GM21423 (cell line): ENCODE measurements at regions not wholly inside any gene's neighbourhood (a gene's known extent, or its start where the extent isn't known, plus 50 kb on each side); places are given as distances from the start of the nearest gene placed in this dataset.

ENCODE experiments used
- ATAC-seq: cut with Tn5 transposase; IDR thresholded peaks from one replicate; pipeline ENCODE4 v1.9.1; 2021; ENCODE audit warnings: mild to moderate bottlenecking, moderate library complexity; ENCODE audit not compliant: unreplicated experiment

DNA sequence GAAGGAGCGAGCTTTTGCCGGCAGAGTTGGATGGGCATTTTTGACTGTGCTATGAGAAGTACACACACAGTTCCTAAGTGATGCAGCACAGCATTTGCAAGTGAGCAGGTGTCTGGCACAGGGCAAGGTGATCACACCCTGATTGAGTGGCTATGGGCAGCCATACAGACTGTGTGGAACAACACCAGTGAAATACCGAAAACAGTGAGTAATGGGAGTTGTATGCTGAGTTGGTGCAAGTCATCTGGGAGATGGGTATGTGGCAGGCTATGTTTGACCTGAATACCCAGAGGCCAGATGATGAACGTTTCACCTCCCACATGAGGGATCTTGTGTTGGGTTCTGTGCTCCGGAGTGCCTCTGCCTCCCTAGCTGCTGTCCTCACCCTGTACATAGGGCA lies 53.5 kb upstream of the TIPARP start:
- no peak for ATAC-seq

DNA sequence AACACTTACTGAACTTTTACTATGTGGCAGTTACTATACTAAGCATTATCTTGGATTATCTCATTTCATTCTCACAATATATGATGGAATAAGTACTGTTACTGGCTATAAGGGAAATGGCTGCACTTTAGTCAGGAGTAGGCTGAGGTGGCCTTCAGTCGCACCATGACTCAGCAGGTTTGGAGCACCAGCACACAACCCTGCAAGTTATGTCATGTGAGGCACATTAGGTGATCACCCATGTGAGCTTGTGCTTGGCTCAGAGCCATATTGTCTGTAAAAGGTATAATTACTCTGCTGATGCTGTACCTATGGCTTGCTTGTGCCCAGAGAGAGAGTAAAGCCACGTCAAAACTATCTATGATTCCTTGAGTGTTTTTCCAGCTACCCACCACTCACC lies 54.1 kb upstream of the TIPARP start:
- no peak for ATAC-seq

DNA sequence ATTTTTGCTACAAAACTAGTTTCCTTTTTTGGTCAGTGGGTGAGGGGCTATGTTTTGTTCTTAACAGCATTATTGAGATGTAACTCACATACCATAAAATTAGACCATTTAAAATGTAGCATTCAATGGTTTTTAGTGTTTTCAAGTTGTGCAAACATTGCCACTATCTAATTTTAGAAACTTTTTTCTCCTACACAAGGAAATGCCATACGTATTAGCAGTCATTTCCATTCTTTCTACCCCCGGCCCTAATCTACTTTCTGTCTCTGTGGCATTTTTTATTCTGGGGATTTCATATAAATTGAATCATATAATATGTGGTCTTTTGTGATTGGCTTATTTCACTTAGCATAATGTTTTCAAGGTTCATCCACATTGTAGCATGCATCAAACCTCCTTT lies 55.0 kb upstream of the TIPARP start:
- no peak for ATAC-seq

DNA sequence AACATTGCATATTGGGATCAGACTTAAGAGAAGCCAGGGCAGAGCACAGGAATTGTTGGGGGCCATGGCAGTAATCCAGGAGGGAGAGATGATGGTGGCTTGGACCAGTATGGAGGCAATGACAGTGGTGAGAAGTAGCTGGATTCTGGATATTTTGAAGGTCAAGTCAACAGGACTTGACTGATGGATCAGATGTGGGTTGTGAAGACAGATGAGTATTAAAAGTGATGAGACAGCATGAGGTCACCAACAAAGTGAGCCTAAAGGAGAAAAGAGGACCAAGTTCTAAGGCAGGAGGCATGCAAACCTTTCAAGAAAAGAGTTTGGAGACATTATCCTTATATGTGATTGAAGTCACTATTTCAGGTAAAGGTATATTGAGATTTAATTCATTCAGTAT lies 56.6 kb upstream of the TIPARP start:
- no peak for ATAC-seq

DNA sequence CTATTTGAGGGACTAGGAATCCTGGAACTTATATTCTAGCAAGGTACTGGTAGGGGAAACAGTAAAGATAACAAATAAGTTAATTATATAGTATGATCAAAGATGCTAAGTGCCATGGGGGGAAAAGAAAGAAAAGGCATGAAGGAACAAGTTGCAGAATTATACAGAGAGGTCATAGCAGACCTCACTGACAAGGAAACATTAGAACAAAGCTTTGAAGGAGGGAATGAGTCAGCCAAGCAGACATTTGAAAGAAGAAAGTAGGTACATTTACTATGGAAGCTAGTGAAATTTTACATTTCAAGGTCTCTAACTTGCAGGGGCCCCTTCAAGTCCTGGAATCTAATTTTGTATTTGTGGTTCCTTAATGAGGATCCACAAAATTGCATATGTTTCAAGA lies 57.2 kb upstream of the TIPARP start:
- no peak for ATAC-seq

DNA sequence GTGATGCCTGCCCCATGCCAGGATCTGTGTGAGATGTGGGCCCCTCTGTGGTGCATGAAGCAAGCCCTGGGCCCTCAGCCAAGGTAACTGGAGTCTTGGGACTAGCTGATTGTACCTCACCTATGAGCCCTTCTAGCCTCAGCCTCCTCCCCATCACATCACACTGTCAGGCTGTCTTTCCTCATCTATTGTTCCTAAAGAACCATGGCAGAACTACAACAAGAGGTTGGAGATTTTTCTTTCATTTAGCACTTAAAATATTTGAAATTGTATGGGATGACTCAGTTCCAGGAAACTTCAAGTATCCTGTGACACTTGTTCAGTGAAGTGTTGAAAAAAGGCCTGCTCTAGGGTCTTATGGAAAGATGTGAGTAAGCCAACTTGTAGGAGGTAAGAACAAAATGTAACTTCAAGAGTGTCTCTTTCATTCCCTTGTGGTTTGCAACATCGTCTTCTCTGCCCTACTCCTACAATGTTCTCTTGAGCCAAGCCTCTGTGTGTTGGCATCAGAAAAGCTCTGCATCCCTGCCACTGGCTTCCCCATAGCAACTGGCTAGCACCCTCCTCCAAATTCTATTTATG lies 58.7 kb upstream of the TIPARP start:
- no peak for ATAC-seq

DNA sequence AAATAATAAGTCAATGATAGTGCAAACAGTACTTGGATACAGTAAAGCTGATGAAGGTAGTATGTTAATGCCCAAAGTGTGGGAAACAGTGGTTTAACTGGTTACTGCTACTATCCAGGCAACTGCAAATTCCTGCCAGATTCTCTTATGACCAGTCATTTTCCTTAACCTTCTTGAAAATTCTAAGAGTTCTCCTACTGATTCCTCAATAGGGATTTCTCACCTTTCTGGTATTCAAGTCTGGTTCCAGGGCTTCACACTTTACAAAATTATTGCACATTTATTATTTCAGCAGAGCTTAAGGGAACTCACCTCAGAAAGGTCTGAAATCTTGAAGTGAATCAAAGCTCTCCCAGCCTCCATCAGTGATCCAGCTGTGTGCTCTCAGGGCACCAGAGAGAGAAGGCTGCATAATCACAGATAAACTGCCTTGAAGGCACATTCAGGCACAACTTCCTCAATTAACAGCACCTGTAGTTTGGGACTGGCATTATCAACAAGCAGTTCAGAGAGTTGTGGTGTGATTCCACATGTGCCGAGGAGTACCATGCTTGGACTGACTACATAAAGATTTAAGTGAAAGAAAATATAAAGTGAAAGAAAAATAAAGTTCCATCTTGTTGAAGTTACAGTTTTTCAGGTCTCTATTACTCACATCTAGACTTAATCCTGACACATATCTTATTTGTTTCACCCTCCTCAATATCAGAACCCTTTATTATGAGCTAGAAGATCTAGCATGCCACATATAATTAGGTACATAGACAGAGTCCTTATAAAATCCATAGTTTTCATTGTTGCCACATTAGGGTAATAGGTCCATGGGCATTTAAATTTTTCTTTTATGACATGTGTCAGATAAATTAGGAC lies 59.5 kb upstream of the TIPARP start:
- peak; percentile 43 for ATAC-seq

DNA sequence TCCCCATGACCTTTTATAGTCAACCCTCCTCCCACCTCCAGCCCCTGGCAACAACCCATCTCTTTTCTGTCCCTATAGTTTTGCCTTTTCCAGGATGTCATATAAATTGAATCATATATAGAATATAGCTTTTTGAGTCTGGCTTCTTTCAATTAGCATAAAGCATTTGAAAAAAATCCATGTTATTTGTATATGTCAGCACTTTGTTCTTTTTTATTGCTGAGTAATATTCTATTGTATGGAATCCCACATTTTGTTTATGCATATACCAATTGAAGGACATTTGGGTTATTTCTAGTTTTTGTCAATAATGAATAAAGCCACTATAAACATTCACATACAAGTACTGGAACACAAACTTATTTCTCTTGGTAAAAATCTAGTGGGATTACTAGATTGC lies 58.0 kb upstream of the SSR3 start:
- no peak for ATAC-seq

DNA sequence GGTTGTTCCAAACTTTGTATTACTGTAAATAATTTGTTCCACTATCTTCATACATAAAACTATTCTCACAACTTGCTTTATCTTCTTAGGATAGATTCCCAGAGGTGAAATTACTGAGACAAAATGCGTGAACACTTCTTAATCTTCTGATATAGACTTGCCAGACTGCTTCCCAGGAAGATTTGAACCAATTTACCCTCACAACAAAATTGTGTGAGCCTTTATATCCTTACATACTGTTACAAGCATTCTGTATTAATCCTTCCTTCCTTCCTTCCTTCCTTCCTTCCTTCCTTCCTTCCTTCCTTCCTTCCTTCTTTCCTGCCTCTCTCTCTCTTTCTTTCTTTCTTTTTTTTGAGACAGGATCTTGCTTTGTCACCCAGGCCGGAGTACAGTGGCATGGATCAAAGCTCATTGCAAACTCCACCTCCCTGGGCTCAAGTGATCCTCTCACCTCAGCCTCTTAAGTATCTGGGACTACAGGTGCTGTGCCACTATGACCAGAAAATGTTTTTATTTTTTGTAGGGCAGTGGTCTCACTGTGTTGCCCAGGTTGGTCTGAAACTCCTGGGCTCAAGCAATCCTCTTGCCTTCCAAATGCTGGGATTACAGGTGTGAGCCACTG lies 57.1 kb upstream of the SSR3 start:
- no peak for ATAC-seq

DNA sequence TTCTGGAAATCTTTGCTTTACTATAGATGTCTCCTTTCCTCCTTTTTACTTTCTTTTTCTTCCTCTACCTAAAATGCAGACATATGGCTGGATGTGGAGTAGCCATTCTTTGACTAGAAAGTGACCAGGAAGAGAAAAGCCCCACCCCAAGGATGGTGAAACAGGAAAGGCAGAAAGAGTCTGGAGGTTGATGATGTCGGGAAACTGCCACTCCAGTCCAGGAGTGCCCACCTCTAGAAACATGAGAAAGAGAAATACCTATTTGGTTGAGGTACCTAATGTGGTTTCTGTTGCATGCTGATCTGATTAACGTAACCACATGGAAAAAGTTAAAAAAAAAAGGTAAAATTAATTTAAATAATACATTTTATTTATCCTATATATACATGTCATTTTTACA lies 55.2 kb upstream of the SSR3 start:
- ATAC-seq = no peak

DNA sequence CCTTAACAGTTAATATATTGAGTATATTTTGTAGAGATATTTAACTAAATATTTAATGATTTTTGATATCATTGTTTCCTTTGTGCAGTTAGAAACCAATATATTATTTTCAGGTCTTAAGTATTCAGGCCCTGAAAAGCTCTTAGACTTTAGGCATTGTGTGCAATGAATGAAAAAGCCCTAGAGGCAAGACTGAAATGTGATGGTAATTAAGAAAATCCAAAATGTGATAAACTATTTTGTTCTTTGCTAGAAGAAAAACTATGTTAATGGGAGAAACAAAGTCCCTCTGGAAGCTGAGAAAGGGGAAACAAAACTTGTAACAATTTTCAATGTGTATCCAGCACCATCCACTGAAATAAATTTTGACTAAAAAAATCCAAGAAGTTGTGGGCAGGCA lies 54.6 kb upstream of the SSR3 start:
- ATAC-seq = no peak

DNA sequence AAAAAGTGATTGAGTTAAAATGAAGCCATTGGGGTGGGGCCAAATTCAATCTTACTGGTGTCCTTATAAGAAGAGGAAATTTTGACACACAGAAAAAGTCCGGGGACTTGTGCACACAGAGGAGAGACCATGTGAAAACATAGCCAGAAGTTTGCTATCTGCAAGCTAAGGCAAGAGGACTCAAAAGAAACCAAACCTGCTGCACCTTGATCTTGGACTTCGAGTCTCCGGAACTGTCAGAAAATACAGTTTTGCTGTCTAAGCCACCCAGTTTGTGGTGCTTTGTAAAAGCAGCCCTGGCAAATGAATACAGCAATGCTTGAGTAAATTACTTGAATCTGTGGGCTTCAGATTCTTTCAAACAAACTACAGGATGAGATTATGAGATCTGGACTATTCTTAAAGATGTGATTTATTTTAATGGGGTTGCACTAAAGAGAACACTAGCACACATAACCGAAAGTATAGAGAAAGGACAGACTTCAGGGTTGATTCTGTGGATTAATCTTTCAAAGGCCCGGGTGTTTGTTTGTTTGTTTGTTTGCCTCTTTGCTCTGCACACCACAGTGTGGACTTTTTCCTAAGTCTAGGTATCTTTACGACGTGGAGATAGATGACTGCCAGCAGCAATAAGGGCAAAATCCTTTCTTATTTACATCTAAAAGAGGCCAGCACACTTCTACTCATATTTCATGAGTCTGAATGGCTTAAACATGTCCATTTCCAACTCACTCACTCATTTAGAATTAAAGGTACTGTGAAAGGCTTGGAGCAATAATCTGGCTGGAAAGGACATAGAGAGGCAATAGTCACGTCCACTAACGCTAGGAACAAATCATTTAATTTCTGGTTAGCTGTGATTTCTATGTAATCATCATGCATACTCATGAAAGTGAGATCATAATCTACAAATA lies 53.9 kb upstream of the SSR3 start:
- no peak for ATAC-seq

DNA sequence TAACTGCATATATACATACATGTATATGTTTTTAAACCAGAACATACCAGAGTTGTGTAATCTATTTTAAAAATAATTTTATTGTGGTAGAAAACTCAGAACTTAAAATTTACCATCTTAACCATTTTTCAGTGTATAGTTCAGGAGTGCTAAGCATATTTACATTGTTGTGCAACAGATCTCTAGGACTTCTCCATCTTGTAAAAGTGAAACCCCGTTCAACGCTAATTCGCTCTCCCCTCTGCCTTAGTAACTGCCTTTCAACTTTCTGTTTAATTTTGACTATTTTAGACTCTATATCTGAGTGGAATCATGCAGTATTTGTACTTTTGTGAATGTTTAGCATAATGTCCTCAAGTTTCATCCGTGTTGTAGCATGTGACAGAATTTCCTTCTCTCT lies 51.8 kb upstream of the SSR3 start:
- peak; percentile 45 for ATAC-seq

DNA sequence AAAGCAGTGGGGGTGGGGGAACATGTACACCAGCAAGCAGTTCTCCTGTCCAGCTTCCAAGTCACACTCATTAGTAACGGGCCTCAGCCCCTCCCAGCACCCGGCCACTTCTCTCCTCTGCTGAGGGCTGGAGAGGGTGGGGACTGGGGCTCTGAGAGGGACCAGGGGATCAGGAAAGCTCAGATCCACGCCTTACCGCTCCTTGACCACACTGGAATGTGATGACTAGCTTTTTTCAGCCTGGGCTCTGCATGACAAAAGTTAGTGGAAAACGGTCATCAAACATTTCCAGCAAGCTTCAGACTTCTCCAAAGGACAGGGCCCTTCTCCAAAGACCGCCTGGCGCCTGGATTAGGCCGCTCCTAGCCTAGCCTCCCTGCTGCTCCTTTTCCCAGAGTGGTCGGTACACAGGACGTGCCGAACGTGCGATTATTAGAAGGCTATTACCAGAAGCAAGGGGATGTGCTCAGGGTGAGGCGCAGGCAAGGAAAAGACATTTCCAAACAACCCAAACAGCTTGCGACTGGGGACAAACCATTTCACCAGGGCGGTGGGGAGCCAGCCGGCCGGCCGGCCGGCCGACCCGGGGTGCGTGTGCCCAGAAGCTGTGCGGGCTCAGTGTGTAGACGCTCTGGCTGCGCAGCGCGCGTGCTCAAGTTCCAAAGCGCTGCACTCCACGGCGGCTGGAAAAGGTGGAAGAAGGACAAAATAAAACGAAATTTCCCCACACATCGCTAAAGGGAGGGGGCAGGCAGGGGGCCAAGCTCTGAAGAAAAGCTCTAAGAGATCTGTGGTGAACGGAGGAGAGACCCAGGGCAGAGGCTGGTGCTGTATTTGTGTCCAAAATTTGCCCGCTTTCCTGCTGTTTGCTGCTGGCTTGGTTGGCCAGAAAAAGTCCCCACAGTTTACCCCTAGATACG lies 51.0 kb upstream of the SSR3 start:
- ATAC-seq = peak; percentile 36

DNA sequence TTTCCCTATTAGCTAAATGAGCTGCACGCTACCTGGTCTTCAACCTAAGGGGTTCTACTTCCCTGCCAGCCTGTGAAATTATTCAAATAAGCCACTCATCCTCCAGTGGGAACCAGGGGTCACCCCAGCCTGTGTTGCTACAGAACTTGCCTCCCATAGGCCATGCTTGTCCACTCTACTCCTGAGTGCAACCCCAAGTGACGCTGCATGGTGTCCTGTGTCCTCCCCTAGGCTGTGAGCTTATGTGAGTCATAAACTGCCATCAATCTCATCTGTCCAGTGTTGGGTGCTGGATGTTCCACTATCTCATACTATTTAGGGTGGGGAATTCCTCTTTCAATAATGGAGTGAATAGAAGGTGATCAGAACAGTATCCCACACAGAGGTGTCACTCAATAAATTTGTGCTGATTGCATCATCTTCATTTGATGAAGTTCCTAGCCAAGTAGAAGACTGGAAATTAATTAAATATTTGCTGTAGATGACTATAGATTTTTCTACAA lies 49.8 kb upstream of the SSR3 start:
- ATAC-seq = no peak
